WTC11 (cell line): ENCODE measurements at regions not wholly inside any gene's neighbourhood (a gene's known extent, or its start where the extent isn't known, plus 50 kb on each side); places are given as distances from the start of the nearest gene placed in this dataset.

Experiments
- ATAC-seq: fragments of 200-7000 bp; cut with Tn5 transposase; 2 replicates; pipeline ENCODE4 v1.10.0; 2021; ENCODE audit warnings: mild to moderate bottlenecking, moderate library complexity
- CTCF ChIA-PET: fragments of 300-600 bp; sonication (Branson Sonifier 250); formaldehyde crosslinking; loops from one replicate; lab custom pipeline; 2021; ENCODE audit warnings: antibody characterized with exemption; lab: Charles Lee
- POLR2A ChIA-PET: fragments of 350-600 bp; sonication (Branson Sonifier 250); formaldehyde crosslinking; loops from one replicate; lab custom pipeline; 2021; ENCODE audit warnings: antibody characterized with exemption; lab: Charles Lee
- DNase-seq: peaks from one replicate; pipeline ENCODE4 v3.0.0; 2021; ENCODE audit warnings: low spot score
- H3K27ac Mint-ChIP-seq: 2 replicates; pipeline ENCODE4 v1.8.0; 2021; ENCODE audit warnings: mixed read lengths
- H3K27me3 Mint-ChIP-seq: 2 replicates; pipeline ENCODE4 v1.8.0; 2021; ENCODE audit warnings: low read depth, mild to moderate bottlenecking, moderate library complexity, mixed read lengths
- H3K36me3 Mint-ChIP-seq: 2 replicates; pipeline ENCODE4 v1.8.0; 2021; ENCODE audit warnings: mixed read lengths
- H3K4me1 Mint-ChIP-seq: 2 replicates; pipeline ENCODE4 v1.8.0; 2022; ENCODE audit warnings: mixed read lengths
- H3K4me3 Mint-ChIP-seq: 2 replicates; pipeline ENCODE4 v1.8.0; 2021; ENCODE audit warnings: mild to moderate bottlenecking, moderate library complexity, mixed read lengths
- H3K9me3 Mint-ChIP-seq: 2 replicates; pipeline ENCODE4 v1.8.0; 2021; ENCODE audit warnings: mixed read lengths
- ETV6 ChIP-seq: sonication (generic); formaldehyde crosslinking; IDR thresholded peaks from 2 replicates; pipeline ENCODE4 v1.8.1; 2022; ENCODE audit warnings: mild to moderate bottlenecking, missing genetic modification reagents
- FOXP1 ChIP-seq: sonication (generic); formaldehyde crosslinking; IDR thresholded peaks from 2 replicates; pipeline ENCODE4 v1.8.0; 2022; ENCODE audit warnings: missing genetic modification reagents, mild to moderate bottlenecking, moderate library complexity, borderline replicate concordance
- PREB ChIP-seq: sonication (generic); formaldehyde crosslinking; IDR thresholded peaks from 2 replicates; pipeline ENCODE4 v1.8.1; 2022; ENCODE audit warnings: mild to moderate bottlenecking, missing genetic modification reagents, moderate library complexity, borderline replicate concordance
- TP53 ChIP-seq: sonication (generic); formaldehyde crosslinking; IDR thresholded peaks from 2 replicates; pipeline ENCODE4 v1.8.1; 2023; ENCODE audit warnings: mild to moderate bottlenecking, missing genetic modification reagents
- ZNF396 ChIP-seq: fragments of 250-450 bp; sonication (Bioruptor Pico); IDR thresholded peaks from 2 replicates; pipeline ENCODE4 v1.8.0; 2021; ENCODE audit warnings: mild to moderate bottlenecking, moderate library complexity, borderline replicate concordance
- ZSCAN18 ChIP-seq: fragments of 250-450 bp; sonication (Bioruptor Pico); IDR thresholded peaks from 2 replicates; pipeline ENCODE4 v2.1.2; 2022; ENCODE audit warnings: mild to moderate bottlenecking, moderate library complexity
- TF ChIP-seq, protein P1 (sequence below): sonication (generic); formaldehyde crosslinking; IDR thresholded peaks from 2 replicates; pipeline ENCODE4 v1.8.1; 2023; ENCODE audit warnings: mild to moderate bottlenecking, missing genetic modification reagents, borderline replicate concordance
- TF ChIP-seq, protein P2 (sequence below): sonication (generic); formaldehyde crosslinking; IDR thresholded peaks from 2 replicates; pipeline ENCODE4 v1.8.1; 2023; ENCODE audit warnings: mild to moderate bottlenecking, missing genetic modification reagents, moderate library complexity
- TF ChIP-seq, protein P3 (sequence below): sonication (generic); formaldehyde crosslinking; IDR thresholded peaks from 2 replicates; pipeline ENCODE4 v1.8.0; 2022; ENCODE audit warnings: mild to moderate bottlenecking, missing genetic modification reagents
- TF ChIP-seq, protein P4 (sequence below): sonication (generic); formaldehyde crosslinking; IDR thresholded peaks from 2 replicates; pipeline ENCODE4 v1.8.1; 2022; ENCODE audit warnings: mild to moderate bottlenecking, moderate library complexity, missing genetic modification reagents

DNA sequence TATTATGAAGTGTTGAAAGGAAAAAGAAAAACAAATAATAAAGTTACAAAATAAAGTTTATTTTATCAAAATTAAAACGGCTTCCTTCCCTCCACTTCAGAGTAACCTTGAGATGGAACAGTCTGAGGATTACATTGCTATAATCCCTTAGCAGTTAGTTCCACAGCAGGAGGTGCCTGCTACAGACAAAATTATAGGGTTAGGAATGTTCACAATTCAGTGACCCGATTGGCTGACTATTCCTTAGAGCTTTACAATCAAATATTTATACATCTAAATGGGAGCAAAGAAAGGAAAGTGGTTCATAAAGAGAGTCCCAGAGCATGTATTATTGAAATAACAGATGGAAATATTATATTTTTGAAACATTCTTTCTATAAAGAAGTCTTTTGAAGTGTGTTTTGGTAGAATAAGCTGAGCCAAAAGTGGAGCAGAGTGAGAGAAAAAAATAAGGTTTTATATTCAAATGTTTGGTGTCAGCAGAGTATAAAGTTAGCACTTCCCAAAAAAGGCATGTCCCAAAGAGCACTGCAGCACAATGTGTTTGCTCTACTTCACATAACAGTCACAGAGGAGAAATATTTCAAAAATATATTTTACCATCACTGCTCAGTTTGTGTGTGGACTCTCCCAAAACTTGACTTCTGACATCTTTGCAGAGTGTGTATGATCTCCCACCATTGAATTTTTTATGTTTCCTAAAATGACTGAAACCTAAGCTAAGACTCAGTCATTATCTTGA lies 71.4 kb upstream of the GORAB start:
- POLR2A ChIA-PET, result no interaction called here
- TF ChIP-seq, protein P1, sequence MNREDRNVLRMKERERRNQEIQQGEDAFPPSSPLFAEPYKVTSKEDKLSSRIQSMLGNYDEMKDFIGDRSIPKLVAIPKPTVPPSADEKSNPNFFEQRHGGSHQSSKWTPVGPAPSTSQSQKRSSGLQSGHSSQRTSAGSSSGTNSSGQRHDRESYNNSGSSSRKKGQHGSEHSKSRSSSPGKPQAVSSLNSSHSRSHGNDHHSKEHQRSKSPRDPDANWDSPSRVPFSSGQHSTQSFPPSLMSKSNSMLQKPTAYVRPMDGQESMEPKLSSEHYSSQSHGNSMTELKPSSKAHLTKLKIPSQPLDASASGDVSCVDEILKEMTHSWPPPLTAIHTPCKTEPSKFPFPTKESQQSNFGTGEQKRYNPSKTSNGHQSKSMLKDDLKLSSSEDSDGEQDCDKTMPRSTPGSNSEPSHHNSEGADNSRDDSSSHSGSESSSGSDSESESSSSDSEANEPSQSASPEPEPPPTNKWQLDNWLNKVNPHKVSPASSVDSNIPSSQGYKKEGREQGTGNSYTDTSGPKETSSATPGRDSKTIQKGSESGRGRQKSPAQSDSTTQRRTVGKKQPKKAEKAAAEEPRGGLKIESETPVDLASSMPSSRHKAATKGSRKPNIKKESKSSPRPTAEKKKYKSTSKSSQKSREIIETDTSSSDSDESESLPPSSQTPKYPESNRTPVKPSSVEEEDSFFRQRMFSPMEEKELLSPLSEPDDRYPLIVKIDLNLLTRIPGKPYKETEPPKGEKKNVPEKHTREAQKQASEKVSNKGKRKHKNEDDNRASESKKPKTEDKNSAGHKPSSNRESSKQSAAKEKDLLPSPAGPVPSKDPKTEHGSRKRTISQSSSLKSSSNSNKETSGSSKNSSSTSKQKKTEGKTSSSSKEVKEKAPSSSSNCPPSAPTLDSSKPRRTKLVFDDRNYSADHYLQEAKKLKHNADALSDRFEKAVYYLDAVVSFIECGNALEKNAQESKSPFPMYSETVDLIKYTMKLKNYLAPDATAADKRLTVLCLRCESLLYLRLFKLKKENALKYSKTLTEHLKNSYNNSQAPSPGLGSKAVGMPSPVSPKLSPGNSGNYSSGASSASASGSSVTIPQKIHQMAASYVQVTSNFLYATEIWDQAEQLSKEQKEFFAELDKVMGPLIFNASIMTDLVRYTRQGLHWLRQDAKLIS (CRISPR knock-in tag), result no peak
- TF ChIP-seq, protein P2, sequence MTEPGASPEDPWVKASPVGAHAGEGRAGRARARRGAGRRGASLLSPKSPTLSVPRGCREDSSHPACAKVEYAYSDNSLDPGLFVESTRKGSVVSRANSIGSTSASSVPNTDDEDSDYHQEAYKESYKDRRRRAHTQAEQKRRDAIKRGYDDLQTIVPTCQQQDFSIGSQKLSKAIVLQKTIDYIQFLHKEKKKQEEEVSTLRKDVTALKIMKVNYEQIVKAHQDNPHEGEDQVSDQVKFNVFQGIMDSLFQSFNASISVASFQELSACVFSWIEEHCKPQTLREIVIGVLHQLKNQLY (CRISPR knock-in tag), result no peak
- no peak for TF ChIP-seq ZSCAN18
- TF ChIP-seq PREB (CRISPR knock-in tag), result no peak
- Mint-ChIP-seq H3K27me3 (peaks cover 4% of the 10 kb centered on the region), H3K4me1 (no peaks in the 10 kb centered on the region), H3K27ac (no peak overlapping the region), H3K36me3 (peaks cover 35% of the 10 kb centered on the region), H3K9me3 (peaks cover 52% of the 10 kb centered on the region), H3K4me3 (no peak overlapping the region)
- ATAC-seq (no peak), DNase-seq (no peak)
- CTCF ChIA-PET, result no interaction called here

GRCh38 chr1:170461291-170461747 lies 70.6 kb upstream of the GORAB start:
- CTCF ChIA-PET, result no interaction called here
- no peak for DNase-seq
- TF ChIP-seq TP53 (CRISPR knock-in tag) (no peak), FOXP1 (no peak), ZNF396 (CRISPR knock-in tag) (no peak), ETV6 (no peak)
- TF ChIP-seq, protein P3, sequence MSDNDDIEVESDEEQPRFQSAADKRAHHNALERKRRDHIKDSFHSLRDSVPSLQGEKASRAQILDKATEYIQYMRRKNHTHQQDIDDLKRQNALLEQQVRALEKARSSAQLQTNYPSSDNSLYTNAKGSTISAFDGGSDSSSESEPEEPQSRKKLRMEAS (CRISPR knock-in tag), result no peak
- TF ChIP-seq, protein P4, sequence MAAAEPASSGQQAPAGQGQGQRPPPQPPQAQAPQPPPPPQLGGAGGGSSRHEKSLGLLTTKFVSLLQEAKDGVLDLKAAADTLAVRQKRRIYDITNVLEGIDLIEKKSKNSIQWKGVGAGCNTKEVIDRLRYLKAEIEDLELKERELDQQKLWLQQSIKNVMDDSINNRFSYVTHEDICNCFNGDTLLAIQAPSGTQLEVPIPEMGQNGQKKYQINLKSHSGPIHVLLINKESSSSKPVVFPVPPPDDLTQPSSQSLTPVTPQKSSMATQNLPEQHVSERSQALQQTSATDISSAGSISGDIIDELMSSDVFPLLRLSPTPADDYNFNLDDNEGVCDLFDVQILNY (CRISPR knock-in tag), result no peak
- TF ChIP-seq, protein P2 (CRISPR knock-in tag), result no peak
- TF ChIP-seq, all 79 proteins: peak for 0
- Mint-ChIP-seq H3K4me3 (no peak overlapping the region), H3K27ac (no peak overlapping the region), H3K9me3 (peaks cover 50% of the 10 kb centered on the region), H3K4me1 (no peaks in the 10 kb centered on the region), H3K36me3 (peaks cover 35% of the 10 kb centered on the region), H3K27me3 (peaks cover 4% of the 10 kb centered on the region)
- ATAC-seq, result no peak
- POLR2A ChIA-PET, result no interaction called here
